Ishikawa (cell line): ENCODE measurements at regions not wholly inside any gene's neighbourhood (a gene's known extent, or its start where the extent isn't known, plus 50 kb on each side); places are given as distances from the start of the nearest gene placed in this dataset.

Experiments used
- CEBPB ChIP-seq: IDR thresholded peaks from 2 replicates; pipeline ENCODE4 v1.6.1; 2012
- CREB1 ChIP-seq: IDR thresholded peaks from 2 replicates; pipeline ENCODE4 v1.6.1; 2012; ENCODE audit warnings: low read depth
- EGR1 ChIP-seq: IDR thresholded peaks from 2 replicates; pipeline ENCODE4 v1.6.1; 2012
- EP300 ChIP-seq: IDR thresholded peaks from 2 replicates; pipeline ENCODE4 v1.6.1; 2012; ENCODE audit warnings: borderline replicate concordance
- FOXM1 ChIP-seq: IDR thresholded peaks from 2 replicates; pipeline ENCODE4 v1.6.1; 2012; ENCODE audit warnings: low read depth, borderline replicate concordance
- NFIC ChIP-seq: IDR thresholded peaks from 2 replicates; pipeline ENCODE4 v1.6.1; 2012
- RAD21 ChIP-seq: IDR thresholded peaks from 2 replicates; pipeline ENCODE4 v1.6.1; 2012; ENCODE audit warnings: low read depth
- TAF1 ChIP-seq: IDR thresholded peaks from 2 replicates; pipeline ENCODE4 v1.6.1; 2012; ENCODE audit warnings: low read depth, mild to moderate bottlenecking
- TCF12 ChIP-seq: IDR thresholded peaks from 2 replicates; pipeline ENCODE4 v1.6.1; 2012; ENCODE audit warnings: low read depth
- TEAD4 ChIP-seq: IDR thresholded peaks from 2 replicates; pipeline ENCODE4 v1.6.1; 2012
- YY1 ChIP-seq: IDR thresholded peaks from 2 replicates; pipeline ENCODE4 v1.6.1; 2012; ENCODE audit warnings: low read depth
- ZBTB7A ChIP-seq: IDR thresholded peaks from 2 replicates; pipeline ENCODE4 v1.6.1; 2012; ENCODE audit warnings: low read depth
- TF ChIP-seq, protein P1 (sequence below): IDR thresholded peaks from 2 replicates; pipeline ENCODE4 v1.6.1; 2012
- TF ChIP-seq, protein P2 (sequence below): IDR thresholded peaks from 2 replicates; pipeline ENCODE4 v1.6.1; 2012; ENCODE audit warnings: low read depth, mild to moderate bottlenecking
- TF ChIP-seq, protein P3 (sequence below): IDR thresholded peaks from 2 replicates; pipeline ENCODE4 v1.6.1; 2012

DNA sequence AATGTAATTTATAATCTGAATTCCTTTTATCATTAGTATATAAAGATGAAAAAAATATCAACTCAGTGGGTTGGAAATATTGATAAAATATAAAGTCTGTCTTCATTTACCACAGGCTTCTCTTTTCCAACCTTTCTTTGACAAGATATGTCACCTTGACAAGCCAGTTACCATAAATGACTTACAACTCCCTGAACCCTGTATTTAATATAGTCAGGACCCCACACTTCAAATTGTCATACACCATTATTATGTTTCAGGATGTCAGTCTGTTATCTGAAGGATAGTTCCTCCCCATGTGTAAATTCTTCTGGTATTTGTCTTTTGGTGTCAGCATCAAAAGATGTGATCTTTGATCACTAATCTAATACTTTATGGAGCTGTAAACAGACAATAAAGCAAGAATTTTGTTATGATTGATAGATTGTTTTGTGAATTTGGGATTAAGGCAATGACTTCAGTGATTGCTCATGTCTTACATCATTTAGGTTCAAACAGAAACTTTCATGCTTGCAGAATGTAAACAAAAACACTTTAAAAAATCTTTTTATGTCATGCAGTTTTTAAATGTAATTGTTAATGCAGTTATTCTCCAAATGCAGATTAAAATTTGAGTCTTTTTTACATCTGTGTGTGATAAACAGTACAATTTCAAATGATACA is 503.5 kb upstream of the BCHE start:
- no peak for TF ChIP-seq NFIC

DNA sequence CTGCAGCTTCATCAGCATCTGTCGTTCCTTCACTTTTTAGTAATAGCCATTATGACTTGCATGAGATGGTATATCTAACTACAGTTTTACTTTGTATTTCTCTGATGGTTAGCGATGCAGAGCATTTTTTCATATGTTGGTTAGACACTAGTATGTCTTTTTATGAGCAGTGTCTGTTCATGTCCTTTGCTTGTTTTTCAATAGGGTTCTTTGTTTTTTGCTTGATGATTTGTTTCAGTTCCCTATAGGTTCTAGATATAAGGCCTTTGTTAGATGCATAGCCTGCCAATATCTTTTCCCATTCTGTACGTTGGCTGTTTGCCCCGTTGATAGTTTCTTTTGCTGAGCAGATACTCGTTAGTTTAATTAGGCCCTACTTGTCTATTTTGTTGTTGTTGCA is 487.2 kb upstream of the BCHE start:
- TF ChIP-seq, protein P1, sequence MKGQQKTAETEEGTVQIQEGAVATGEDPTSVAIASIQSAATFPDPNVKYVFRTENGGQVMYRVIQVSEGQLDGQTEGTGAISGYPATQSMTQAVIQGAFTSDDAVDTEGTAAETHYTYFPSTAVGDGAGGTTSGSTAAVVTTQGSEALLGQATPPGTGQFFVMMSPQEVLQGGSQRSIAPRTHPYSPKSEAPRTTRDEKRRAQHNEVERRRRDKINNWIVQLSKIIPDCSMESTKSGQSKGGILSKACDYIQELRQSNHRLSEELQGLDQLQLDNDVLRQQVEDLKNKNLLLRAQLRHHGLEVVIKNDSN, result no peak
- TF ChIP-seq CEBPB, result no peak
- TF ChIP-seq EGR1, result no peak
- TF ChIP-seq RAD21, result no peak
- TF ChIP-seq TCF12, result no peak
- TF ChIP-seq YY1, result no peak
- TF ChIP-seq ZBTB7A, result no peak

DNA sequence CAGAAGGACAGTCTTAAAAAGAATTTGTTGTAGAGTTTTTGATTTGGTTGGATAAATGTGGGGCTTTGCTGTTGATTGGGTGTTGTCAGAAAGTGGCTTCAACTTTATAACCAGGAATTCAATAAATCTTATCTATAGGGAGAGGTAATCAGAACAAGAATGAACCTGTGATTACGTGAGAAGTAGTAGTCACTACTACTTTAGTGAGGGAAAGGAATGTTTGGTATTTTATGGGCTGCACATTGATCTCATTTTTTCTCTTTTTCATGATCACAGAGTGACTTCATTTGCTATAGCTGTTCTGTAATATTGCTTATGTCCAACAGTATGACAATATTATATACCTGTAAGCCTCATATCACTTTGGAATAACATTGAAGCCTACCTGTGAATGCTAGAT is 485.2 kb upstream of the BCHE start:
- TF ChIP-seq FOXM1 (no peak), ZBTB7A (no peak), NFIC (no peak), CREB1 (no peak), RAD21 (no peak), EGR1 (no peak), CEBPB (no peak), TEAD4 (no peak), YY1 (no peak), EP300 (no peak), TCF12 (no peak), TAF1 (no peak)
- TF ChIP-seq, protein P2, sequence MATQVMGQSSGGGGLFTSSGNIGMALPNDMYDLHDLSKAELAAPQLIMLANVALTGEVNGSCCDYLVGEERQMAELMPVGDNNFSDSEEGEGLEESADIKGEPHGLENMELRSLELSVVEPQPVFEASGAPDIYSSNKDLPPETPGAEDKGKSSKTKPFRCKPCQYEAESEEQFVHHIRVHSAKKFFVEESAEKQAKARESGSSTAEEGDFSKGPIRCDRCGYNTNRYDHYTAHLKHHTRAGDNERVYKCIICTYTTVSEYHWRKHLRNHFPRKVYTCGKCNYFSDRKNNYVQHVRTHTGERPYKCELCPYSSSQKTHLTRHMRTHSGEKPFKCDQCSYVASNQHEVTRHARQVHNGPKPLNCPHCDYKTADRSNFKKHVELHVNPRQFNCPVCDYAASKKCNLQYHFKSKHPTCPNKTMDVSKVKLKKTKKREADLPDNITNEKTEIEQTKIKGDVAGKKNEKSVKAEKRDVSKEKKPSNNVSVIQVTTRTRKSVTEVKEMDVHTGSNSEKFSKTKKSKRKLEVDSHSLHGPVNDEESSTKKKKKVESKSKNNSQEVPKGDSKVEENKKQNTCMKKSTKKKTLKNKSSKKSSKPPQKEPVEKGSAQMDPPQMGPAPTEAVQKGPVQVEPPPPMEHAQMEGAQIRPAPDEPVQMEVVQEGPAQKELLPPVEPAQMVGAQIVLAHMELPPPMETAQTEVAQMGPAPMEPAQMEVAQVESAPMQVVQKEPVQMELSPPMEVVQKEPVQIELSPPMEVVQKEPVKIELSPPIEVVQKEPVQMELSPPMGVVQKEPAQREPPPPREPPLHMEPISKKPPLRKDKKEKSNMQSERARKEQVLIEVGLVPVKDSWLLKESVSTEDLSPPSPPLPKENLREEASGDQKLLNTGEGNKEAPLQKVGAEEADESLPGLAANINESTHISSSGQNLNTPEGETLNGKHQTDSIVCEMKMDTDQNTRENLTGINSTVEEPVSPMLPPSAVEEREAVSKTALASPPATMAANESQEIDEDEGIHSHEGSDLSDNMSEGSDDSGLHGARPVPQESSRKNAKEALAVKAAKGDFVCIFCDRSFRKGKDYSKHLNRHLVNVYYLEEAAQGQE, result no peak
- TF ChIP-seq, protein P3, sequence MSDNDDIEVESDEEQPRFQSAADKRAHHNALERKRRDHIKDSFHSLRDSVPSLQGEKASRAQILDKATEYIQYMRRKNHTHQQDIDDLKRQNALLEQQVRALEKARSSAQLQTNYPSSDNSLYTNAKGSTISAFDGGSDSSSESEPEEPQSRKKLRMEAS, result no peak
- TF ChIP-seq, protein P1, result no peak

DNA sequence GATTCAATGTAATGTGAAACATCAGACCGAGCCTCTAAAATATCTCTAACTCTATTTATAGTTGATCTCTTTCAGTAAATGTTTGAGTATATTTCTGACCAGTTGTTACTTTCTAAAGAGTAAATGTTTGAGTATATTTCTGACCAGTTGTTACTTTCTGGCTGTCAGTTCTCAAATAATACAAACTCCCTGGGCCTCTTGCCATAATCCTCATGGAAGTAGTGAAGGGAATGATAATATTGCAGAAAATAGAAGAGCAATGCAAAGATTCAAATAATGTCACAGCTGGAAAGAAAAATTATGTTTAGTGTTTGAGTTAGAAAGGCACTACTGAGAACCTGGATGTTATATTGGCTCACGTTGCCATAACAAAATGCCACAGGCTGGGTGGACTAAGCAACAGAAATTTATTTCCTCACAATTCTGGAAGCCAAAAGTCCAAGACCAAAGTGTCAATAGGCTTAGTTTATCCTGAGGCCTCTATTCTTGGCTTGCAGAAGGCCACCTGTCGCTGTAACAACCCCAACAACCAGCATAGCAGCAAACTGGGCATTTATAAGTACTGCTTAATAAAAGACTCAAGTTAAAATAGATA is 470.6 kb upstream of the BCHE start:
- TF ChIP-seq, protein P3, result no peak
- TF ChIP-seq, protein P2, result no peak
- no peak for TF ChIP-seq NFIC
- TF ChIP-seq EGR1, result no peak
- TF ChIP-seq TEAD4, result no peak
- TF ChIP-seq TCF12, result no peak
- no peak for TF ChIP-seq TAF1
- TF ChIP-seq YY1, result no peak
- no peak for TF ChIP-seq CREB1
- no peak for TF ChIP-seq FOXM1
- TF ChIP-seq, protein P1, result no peak

DNA sequence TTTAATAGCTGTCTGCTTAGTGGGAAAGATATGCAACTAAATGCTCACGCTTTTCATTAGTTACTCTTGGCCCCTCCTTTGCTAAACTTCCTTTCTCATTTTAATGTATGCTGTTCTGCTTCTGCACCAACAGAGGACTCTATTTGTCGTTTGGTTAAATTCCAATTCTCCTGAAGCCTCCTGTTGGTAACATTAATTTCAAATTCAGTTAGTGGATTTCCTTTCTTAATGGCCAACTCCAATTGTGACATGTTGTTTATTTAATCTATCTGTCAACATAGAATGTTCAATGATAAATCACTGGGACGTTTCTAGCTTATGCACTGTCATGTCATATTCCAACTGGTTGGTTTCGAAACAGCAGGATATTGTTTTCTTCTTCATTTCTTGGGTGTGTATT is 467.4 kb upstream of the BCHE start:
- TF ChIP-seq NFIC, result no peak
- TF ChIP-seq TAF1, result no peak
- TF ChIP-seq TCF12, result no peak

DNA sequence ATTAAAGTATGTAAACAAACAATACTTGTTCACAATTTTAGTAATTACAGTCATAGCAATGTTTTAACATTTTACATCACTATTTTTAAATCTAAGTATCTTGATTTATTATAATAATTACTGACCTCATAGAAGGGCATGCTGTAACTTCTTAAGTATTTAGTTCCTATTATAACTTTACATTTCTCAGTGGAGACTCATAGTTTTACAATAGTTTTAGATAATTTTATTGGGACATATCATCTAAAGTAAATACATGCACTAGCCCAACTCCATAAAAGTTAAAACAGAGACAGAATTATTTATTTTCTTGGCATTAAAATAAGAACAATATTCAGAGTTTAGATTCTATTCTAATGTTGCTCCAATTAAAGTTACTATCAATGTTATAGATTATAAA is 466.5 kb upstream of the BCHE start:
- TF ChIP-seq, protein P1, result no peak
- TF ChIP-seq, protein P2, result no peak
- TF ChIP-seq RAD21, result no peak
- no peak for TF ChIP-seq NFIC
- no peak for TF ChIP-seq FOXM1
- TF ChIP-seq, protein P3, result no peak
- no peak for TF ChIP-seq CREB1
- no peak for TF ChIP-seq TEAD4
- no peak for TF ChIP-seq YY1
- TF ChIP-seq ZBTB7A, result no peak
- no peak for TF ChIP-seq TAF1
- TF ChIP-seq TCF12, result no peak
- no peak for TF ChIP-seq EP300
- no peak for TF ChIP-seq EGR1
- no peak for TF ChIP-seq CEBPB
